SK-N-SH (cell line): ENCODE measurements at regions not wholly inside any gene's neighbourhood (a gene's known extent, or its start where the extent isn't known, plus 50 kb on each side); places are given as distances from the start of the nearest gene placed in this dataset.

Experiments
- CTCF ChIA-PET: fragments of 300-600, 350-600 bp; formaldehyde crosslinking; extraction: SDS; loops from one replicate; lab custom pipeline; 2021; lab: Yijun Ruan, JAX
- POLR2A ChIA-PET: fragments of 350-600 bp; sonication (Branson Sonifier 250); formaldehyde crosslinking; extraction: SDS; loops from one replicate; lab custom pipeline; 2020; ENCODE audit warnings: antibody characterized with exemption, inconsistent platforms; lab: Yijun Ruan, JAX
- DNase-seq: peaks from one replicate; pipeline ENCODE4 v3.0.0; 2012
- H2AFZ ChIP-seq: fragments of 200-600 bp; sonication (generic); 2 replicates; pipeline ENCODE4 v1.8.1; 2016; ENCODE audit warnings: antibody characterized with exemption, mild to moderate bottlenecking, low read depth
- H3F3A ChIP-seq: fragments of 200-600 bp; sonication (generic); replicated peaks from 2 replicates; pipeline ENCODE3; 2016; ENCODE audit warnings: antibody characterized with exemption, mild to moderate bottlenecking; ENCODE audit not compliant: insufficient read depth
- H3K27ac ChIP-seq, 2 experiments: fragments of 200-500 bp in 1 of 2; fragments of 200-600 bp in 1 of 2; sonication (Bioruptor generic) in 1 of 2; sonication (generic), shearing (Covaris generic) in 1 of 2; 2 replicates each; pipeline versions ENCODE4 v1.5.1 to v1.6.1; 2014 to 2016; ENCODE audit warnings: low read depth in 2 of 2, inconsistent platforms in 1 of 2, low read length in 1 of 2, mild to moderate bottlenecking in 1 of 2, mixed read lengths in 1 of 2
- H3K27me3 ChIP-seq: fragments of 200-600 bp; sonication (generic), shearing (Covaris generic); 2 replicates; pipeline ENCODE4 v1.6.1; 2016; ENCODE audit warnings: mixed run types; ENCODE audit not compliant: insufficient read depth
- H3K36me3 ChIP-seq, 2 experiments: fragments of 200-500 bp in 1 of 2; fragments of 200-600 bp in 1 of 2; sonication (Bioruptor generic) in 1 of 2; sonication (generic) in 1 of 2; replicated peaks in 1 of 2; 2 replicates each; pipeline versions ENCODE3 to v1.5.1; 2014 to 2016; ENCODE audit warnings: low read length in 1 of 2, mild to moderate bottlenecking in 1 of 2; ENCODE audit not compliant: insufficient read depth in 2 of 2, control insufficient read depth in 1 of 2
- H3K4me1 ChIP-seq, 2 experiments: fragments of 200-500 bp in 1 of 2; fragments of 200-600 bp in 1 of 2; sonication (Bioruptor generic) in 1 of 2; sonication (generic), shearing (Covaris generic) in 1 of 2; 2 replicates each; pipeline versions ENCODE4 v1.5.1 to v1.6.1; 2014 to 2016; ENCODE audit warnings: low read depth in 1 of 2, low read length in 1 of 2, mixed run types in 1 of 2; ENCODE audit not compliant: insufficient read depth in 2 of 2, control insufficient read depth in 1 of 2
- H3K4me2 ChIP-seq: fragments of 200-600 bp; sonication (generic), shearing (Covaris generic); 2 replicates; pipeline ENCODE4 v1.6.1; 2017; ENCODE audit warnings: mixed run types
- H3K4me3 ChIP-seq, 2 experiments: fragments of 200-500 bp in 1 of 2; fragments of 200-600 bp in 1 of 2; sonication (Bioruptor generic) in 1 of 2; sonication (generic), shearing (Covaris generic) in 1 of 2; 2 replicates each; pipeline versions ENCODE4 v1.5.1 to v1.8.1; 2014 to 2016; ENCODE audit warnings: low read depth in 2 of 2, inconsistent platforms in 1 of 2, low read length in 1 of 2, mild to moderate bottlenecking in 1 of 2, mixed read lengths in 1 of 2, moderate library complexity in 1 of 2
- H3K79me2 ChIP-seq: fragments of 200-600 bp; sonication (generic); 2 replicates; pipeline ENCODE4 v1.8.1; 2017; ENCODE audit warnings: mild to moderate bottlenecking; ENCODE audit not compliant: insufficient read depth
- H3K9ac ChIP-seq: fragments of 200-600 bp; sonication (generic); 2 replicates; pipeline ENCODE4 v1.6.1; 2017; ENCODE audit warnings: mixed run types
- H3K9me2 ChIP-seq: fragments of 200-600 bp; sonication (generic); 2 replicates; pipeline ENCODE4 v1.6.1; 2017; ENCODE audit warnings: mixed run types
- H3K9me3 ChIP-seq: fragments of 200-600 bp; sonication (generic); 2 replicates; pipeline ENCODE4 v1.6.1; 2017; ENCODE audit warnings: mixed run types, mild to moderate bottlenecking, moderate library complexity
- H4K20me1 ChIP-seq: fragments of 200-600 bp; sonication (generic); 2 replicates; pipeline ENCODE4 v1.6.1; 2017; ENCODE audit warnings: mild to moderate bottlenecking, mixed run types; ENCODE audit not compliant: insufficient read depth
- CHD2 ChIP-seq: fragments of 150-350 bp; IDR thresholded peaks from 2 replicates; pipeline ENCODE4 v1.6.1; 2018; ENCODE audit warnings: low read length; ENCODE audit not compliant: partially characterized antibody
- FOSL2 ChIP-seq: IDR thresholded peaks from 2 replicates; pipeline ENCODE4 v1.4.0; 2012; ENCODE audit warnings: low read depth, mild to moderate bottlenecking, moderate library complexity, borderline replicate concordance
- FOXJ3 ChIP-seq: sonication (generic); formaldehyde crosslinking; IDR thresholded peaks from 2 replicates; pipeline ENCODE4 v1.5.1; 2020; ENCODE audit warnings: mild to moderate bottlenecking, missing genetic modification reagents
- MEF2A ChIP-seq: IDR thresholded peaks from 2 replicates; pipeline ENCODE4 v1.4.0; 2012; ENCODE audit warnings: low read depth, borderline replicate concordance
- NRF1 ChIP-seq: IDR thresholded peaks from 2 replicates; pipeline ENCODE4 v1.6.1; 2012; ENCODE audit warnings: low read depth, mild to moderate bottlenecking, low read length
- RCOR1 ChIP-seq: fragments of 150-350 bp; IDR thresholded peaks from 2 replicates; pipeline ENCODE4 v1.6.1; 2017; ENCODE audit warnings: antibody characterized with exemption, low read length
- SIN3A ChIP-seq: IDR thresholded peaks from 2 replicates; pipeline ENCODE4 v1.6.1; 2012; ENCODE audit warnings: low read depth, mild to moderate bottlenecking, low read length, moderate library complexity, borderline replicate concordance
- SMC3 ChIP-seq: IDR thresholded peaks from 2 replicates; pipeline ENCODE4 v1.6.1; 2012; ENCODE audit warnings: low read depth, low read length, improper control_type of control experiment
- TEAD4 ChIP-seq: IDR thresholded peaks from 2 replicates; pipeline ENCODE4 v1.4.0; 2012; ENCODE audit warnings: mild to moderate bottlenecking, borderline replicate concordance; ENCODE audit not compliant: insufficient read depth
- WGBS: methylation state at CpG from one replicate; pipeline ENCODE4 v1.1.6; 2017; ENCODE audit warnings: low lambda C conversion rate; 5-methylcytosine and 5-hydroxymethylcytosine counted together
- TF ChIP-seq, protein P1 (sequence below): fragments of 150-350 bp; IDR thresholded peaks from 2 replicates; pipeline ENCODE4 v1.6.1; 2016; ENCODE audit warnings: mild to moderate bottlenecking, low read depth, low read length
- TF ChIP-seq, protein P2 (sequence below): fragments of 150-350 bp; IDR thresholded peaks from 2 replicates; pipeline ENCODE4 v1.6.1; 2017; ENCODE audit warnings: antibody characterized with exemption, low read length, low read depth, borderline replicate concordance
- TF ChIP-seq, protein P3 (sequence below): fragments of 200-600 bp; sonication (generic); IDR thresholded peaks from 2 replicates; pipeline ENCODE4 v1.6.1; 2017; ENCODE audit warnings: antibody characterized with exemption, mild to moderate bottlenecking, moderate library complexity

DNA sequence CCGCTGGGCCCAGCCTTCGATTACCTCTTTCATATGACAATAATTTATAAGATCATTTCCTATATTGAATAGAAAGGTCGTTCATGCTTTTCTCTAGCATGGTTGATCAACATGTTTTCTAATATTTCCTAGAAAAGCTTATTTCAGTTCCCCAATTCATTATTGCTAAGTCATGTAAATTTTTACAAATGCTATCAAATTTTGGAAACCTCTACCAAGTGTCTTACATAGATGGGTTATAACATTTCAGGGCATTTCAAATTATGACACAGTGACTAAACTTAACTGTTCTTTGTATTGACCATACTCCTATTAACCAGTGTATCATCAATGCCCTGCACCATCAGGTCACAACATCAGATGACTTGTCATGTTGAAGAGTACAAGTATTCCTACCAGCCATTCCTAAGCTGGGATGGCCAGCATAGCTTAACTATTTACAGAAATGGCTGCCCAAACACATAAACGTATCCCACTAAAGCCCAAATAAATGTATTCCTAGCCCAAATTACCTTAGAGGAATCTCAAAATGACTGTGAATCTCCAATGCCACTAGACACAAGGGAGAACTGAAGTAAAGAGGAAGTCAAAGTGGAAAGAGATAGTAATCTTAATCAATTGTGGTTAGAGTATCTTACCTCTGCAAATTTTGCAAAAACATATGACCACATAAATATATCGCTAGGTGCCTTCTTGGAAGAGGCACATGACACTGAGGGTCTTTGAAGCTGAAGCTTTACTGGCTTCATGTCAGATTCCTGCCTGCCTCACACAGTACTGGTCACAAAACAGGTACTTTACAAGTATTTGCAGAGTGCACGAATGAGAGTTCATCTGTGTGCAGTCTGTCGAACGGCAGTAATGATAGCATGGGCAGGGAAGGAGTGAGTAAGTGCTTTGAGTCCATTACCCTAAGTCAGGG is 87.3 kb upstream of the TLK1 start:
- H3K79me2 ChIP-seq = no peaks in the 10 kb centered on the region
- WGBS = 78% methylated on average over 8 of the region's 8 CpGs
- CTCF ChIA-PET = no interaction called here
- no peak for DNase-seq
- H3K27ac ChIP-seq = no peak overlapping the region
- H4K20me1 ChIP-seq = no peaks in the 10 kb centered on the region
- H3K4me1 ChIP-seq = no peaks in the 10 kb centered on the region
- POLR2A ChIA-PET = no interaction called here
- H3K4me3 ChIP-seq = no peak overlapping the region
- no peaks in the 10 kb centered on the region for H3K36me3 ChIP-seq
- no peaks in the 10 kb centered on the region for H3K9me2 ChIP-seq
- H3K4me2 ChIP-seq = no peak overlapping the region
- TF ChIP-seq RCOR1 = no peak
- TF ChIP-seq FOSL2 = no peak
- no peak for TF ChIP-seq NRF1
- TF ChIP-seq, protein P1, sequence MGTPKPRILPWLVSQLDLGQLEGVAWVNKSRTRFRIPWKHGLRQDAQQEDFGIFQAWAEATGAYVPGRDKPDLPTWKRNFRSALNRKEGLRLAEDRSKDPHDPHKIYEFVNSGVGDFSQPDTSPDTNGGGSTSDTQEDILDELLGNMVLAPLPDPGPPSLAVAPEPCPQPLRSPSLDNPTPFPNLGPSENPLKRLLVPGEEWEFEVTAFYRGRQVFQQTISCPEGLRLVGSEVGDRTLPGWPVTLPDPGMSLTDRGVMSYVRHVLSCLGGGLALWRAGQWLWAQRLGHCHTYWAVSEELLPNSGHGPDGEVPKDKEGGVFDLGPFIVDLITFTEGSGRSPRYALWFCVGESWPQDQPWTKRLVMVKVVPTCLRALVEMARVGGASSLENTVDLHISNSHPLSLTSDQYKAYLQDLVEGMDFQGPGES = no peak
- TF ChIP-seq TEAD4 = no peak
- no peak for TF ChIP-seq MEF2A
- TF ChIP-seq FOXJ3 = no peak
- TF ChIP-seq, protein P2, sequence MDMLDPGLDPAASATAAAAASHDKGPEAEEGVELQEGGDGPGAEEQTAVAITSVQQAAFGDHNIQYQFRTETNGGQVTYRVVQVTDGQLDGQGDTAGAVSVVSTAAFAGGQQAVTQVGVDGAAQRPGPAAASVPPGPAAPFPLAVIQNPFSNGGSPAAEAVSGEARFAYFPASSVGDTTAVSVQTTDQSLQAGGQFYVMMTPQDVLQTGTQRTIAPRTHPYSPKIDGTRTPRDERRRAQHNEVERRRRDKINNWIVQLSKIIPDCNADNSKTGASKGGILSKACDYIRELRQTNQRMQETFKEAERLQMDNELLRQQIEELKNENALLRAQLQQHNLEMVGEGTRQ = no peak
- H3K27me3 ChIP-seq = no peaks in the 10 kb centered on the region
- no peaks in the 10 kb centered on the region for H3K9me3 ChIP-seq
- H3F3A ChIP-seq = no peaks in the 10 kb centered on the region
- H3K9ac ChIP-seq = no peak overlapping the region
- no peak overlapping the region for H2AFZ ChIP-seq

DNA sequence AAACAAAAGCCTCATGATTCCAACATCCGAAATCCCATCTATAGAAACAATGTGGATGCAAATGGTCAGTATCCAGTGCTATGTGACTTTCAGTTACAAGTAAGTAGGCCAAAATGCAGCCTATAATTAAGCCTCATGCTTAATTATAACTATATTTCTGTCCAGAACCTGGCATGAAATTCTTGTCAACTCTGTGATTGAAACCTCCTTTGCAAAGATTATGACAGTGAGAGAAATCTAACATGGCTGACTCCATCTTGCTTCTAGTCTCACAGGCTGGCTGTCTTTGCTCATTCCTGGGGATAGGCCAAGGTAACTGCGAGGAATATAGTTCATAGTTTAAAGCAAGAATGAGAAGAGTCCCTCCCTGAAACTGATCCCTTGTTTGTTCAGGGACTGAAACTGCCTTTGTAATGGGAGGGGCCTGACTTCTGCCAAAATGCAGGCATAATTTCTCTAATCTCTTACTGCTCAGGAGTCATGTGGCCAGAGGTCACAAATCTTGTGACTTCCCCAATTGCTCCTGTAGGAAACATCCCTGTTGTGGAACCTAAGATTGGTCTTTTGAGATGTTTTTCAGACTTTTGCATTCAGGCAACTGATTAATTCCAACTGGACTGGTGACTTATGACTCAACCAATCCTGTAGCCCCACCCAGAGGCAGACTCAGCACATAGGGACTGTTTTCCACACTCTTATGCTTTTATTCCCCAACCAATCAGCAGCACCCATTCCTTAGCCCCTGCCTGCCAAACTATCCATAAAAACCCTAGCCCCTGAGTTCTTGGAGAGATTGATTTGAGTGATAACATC is 84.5 kb upstream of the TLK1 start:
- no peaks in the 10 kb centered on the region for H3K9me2 ChIP-seq
- no peaks in the 10 kb centered on the region for H3F3A ChIP-seq
- DNase-seq = no peak
- H3K4me3 ChIP-seq = no peak overlapping the region
- no peak overlapping the region for H2AFZ ChIP-seq
- ChIA-PET CTCF (no interaction called here), POLR2A (no interaction called here)
- H3K27ac ChIP-seq = no peak overlapping the region
- no peaks in the 10 kb centered on the region for H3K9me3 ChIP-seq
- no peak for TF ChIP-seq RCOR1
- TF ChIP-seq, protein P3, sequence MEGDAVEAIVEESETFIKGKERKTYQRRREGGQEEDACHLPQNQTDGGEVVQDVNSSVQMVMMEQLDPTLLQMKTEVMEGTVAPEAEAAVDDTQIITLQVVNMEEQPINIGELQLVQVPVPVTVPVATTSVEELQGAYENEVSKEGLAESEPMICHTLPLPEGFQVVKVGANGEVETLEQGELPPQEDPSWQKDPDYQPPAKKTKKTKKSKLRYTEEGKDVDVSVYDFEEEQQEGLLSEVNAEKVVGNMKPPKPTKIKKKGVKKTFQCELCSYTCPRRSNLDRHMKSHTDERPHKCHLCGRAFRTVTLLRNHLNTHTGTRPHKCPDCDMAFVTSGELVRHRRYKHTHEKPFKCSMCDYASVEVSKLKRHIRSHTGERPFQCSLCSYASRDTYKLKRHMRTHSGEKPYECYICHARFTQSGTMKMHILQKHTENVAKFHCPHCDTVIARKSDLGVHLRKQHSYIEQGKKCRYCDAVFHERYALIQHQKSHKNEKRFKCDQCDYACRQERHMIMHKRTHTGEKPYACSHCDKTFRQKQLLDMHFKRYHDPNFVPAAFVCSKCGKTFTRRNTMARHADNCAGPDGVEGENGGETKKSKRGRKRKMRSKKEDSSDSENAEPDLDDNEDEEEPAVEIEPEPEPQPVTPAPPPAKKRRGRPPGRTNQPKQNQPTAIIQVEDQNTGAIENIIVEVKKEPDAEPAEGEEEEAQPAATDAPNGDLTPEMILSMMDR = no peak; the same call in 1 of the 2 replicates
- TF ChIP-seq SIN3A = no peak
- TF ChIP-seq CHD2 = no peak
- no peak for TF ChIP-seq TEAD4
- no peak for TF ChIP-seq SMC3
- H3K4me1 ChIP-seq = no peaks in the 10 kb centered on the region
- H3K36me3 ChIP-seq = no peaks in the 10 kb centered on the region
- no peaks in the 10 kb centered on the region for H3K79me2 ChIP-seq
- H3K27me3 ChIP-seq = no peaks in the 10 kb centered on the region
- no peak overlapping the region for H3K9ac ChIP-seq
- no peak overlapping the region for H3K4me2 ChIP-seq
- no peaks in the 10 kb centered on the region for H4K20me1 ChIP-seq
- WGBS = 46% methylated on average over 2 of the region's 2 CpGs
